ENCODE measurements at regions not wholly inside any gene's neighbourhood (a gene's known extent, or its start where the extent isn't known, plus 50 kb on each side); places are given as distances from the start of the nearest gene placed in this dataset.

DNA sequence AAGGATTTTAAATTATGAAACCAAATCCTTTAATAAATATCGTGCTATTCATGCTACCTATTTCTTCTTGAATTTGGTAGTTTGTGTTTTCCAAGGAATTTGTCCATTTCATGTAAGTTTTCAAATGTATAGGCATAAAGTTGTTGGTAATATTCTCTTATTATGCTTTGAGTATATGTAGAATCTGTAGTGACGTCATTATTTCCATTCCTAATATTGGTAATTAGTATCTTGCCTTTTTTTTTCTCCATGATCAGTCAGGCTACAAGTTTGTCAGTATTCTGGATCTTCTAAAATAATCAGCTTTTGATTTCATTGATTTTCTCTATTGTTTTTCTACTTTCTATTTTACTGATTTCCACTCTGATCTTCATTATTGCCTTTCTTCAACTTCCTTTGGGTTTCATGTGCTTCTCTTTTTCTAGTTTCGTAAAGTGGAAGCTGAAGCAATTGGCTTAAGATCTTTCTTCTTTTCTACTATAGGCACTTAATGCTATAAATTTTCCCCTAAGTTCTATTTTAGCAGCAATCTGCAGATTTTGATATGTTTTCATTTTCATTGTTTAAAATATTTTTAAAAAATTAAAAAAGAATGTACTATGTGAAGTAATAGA lies 156.5 kb upstream of the HDAC9 start:
- TF ChIP-seq CTCF (IDR thresholded peaks at IDR 0.05; ENCODE audit: extremely low read depth, missing control alignments): no peak

GRCh38 chr7:18341756-18342155 lies 153.8 kb upstream of the HDAC9 start:
- TF ChIP-seq CTCF (IDR thresholded peaks at IDR 0.05; ENCODE audit: extremely low read depth, missing control alignments): no peak
- no peak for DNase-seq (ENCODE audit: low spot score)

More for the DNA sequence above, 156.5 kb upstream of the HDAC9 start:
- DNase-seq (ENCODE audit: low spot score): no peak

GRCh38 chr7:18343047-18343446 lies 152.5 kb upstream of the HDAC9 start:
- DNase-seq (ENCODE audit: low spot score): no peak
- no peak for TF ChIP-seq CTCF (IDR thresholded peaks at IDR 0.05; ENCODE audit: extremely low read depth, missing control alignments)

DNA sequence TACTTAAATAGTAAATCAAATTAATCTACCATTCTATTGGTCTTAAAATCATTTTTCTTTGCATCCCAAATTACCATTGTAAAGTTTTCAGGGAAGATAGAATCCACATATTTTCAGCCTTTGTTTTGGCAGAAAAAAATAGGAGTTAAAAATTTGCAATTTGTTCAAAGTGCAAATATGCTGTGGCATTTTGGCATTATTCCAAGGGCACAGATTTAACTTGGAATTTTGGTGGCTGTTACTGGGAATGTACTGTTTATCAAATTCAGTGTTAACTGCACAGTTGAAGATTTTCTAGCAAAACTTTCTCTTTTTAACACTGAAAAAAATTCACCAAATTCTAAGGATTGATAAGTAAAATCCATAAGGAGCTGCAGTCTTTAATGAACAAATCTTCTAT lies 151.0 kb upstream of the HDAC9 start:
- DNase-seq (ENCODE audit: low spot score): no peak
- no peak for TF ChIP-seq CTCF (IDR thresholded peaks at IDR 0.05; ENCODE audit: extremely low read depth, missing control alignments)

- peak; percentile 66 for TF ChIP-seq CTCF (IDR thresholded peaks at IDR 0.05; ENCODE audit: extremely low read depth, missing control alignments)
- peak; percentile 8 for DNase-seq (ENCODE audit: low spot score)
Measured at GRCh38 chr7:18345641-18346234, 149.8 kb upstream of the HDAC9 start.

DNA sequence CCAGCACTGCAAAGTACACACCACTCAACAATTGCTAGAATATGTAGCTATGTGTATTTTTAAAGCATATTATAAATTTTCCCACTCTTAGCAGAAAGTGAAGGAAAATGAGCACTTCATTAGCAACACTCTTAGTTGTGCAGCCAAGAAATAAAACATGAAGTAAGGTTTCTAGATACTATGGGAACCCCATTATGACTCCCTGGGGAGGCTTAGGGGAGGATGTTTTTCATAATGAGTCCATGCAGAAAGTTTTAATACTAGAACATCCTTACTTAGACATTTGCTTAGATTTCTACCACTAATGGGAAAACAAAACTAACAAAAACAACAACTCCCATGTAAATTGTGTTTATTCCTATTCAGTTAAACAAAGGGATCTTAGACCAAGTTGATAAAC lies 148.4 kb upstream of the HDAC9 start:
- no peak for TF ChIP-seq CTCF (IDR thresholded peaks at IDR 0.05; ENCODE audit: extremely low read depth, missing control alignments)
- DNase-seq (ENCODE audit: low spot score): no peak

GRCh38 chr7:18350678-18351077 lies 144.9 kb upstream of the HDAC9 start:
- TF ChIP-seq CTCF (IDR thresholded peaks at IDR 0.05; ENCODE audit: extremely low read depth, missing control alignments): no peak
- DNase-seq (ENCODE audit: low spot score): no peak
